ENCODE measurements at regions not wholly inside any gene's neighbourhood (a gene's known extent, or its start where the extent isn't known, plus 50 kb on each side); places are given as distances from the start of the nearest gene placed in this dataset.

DNA sequence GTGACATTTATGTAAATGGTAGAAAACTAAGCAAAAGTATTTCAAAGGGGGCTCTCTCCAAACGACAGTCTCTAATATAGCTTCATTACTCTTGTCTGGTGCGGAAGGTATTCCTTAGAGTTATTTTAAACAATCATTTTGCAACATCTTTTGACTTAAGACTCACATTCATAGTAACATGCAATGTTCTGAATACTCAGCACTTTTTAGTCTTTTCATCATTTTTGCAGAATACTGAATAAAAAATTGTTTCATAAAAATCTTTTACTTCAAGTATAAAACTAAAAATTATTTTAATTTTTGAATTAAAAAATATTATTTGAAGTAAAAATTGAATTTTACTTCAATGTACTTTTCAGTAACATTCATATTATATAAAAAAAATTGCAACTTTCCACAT, 321.1 kb downstream of the PLK2 start:
- TF ChIP-seq, protein P1, sequence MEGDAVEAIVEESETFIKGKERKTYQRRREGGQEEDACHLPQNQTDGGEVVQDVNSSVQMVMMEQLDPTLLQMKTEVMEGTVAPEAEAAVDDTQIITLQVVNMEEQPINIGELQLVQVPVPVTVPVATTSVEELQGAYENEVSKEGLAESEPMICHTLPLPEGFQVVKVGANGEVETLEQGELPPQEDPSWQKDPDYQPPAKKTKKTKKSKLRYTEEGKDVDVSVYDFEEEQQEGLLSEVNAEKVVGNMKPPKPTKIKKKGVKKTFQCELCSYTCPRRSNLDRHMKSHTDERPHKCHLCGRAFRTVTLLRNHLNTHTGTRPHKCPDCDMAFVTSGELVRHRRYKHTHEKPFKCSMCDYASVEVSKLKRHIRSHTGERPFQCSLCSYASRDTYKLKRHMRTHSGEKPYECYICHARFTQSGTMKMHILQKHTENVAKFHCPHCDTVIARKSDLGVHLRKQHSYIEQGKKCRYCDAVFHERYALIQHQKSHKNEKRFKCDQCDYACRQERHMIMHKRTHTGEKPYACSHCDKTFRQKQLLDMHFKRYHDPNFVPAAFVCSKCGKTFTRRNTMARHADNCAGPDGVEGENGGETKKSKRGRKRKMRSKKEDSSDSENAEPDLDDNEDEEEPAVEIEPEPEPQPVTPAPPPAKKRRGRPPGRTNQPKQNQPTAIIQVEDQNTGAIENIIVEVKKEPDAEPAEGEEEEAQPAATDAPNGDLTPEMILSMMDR (conservative IDR thresholded peaks at IDR 0.05; ENCODE audit: low read depth, low read length), result no peak
- TF ChIP-seq EZH2 (IDR thresholded peaks at IDR 0.05; ENCODE audit: borderline replicate concordance, low read depth, low read length, poor library complexity, severe bottlenecking), result no peak
